Endothelial cell of umbilical vein (primary cell): ENCODE measurements at regions not wholly inside any gene's neighbourhood (a gene's known extent, or its start where the extent isn't known, plus 50 kb on each side); places are given as distances from the start of the nearest gene placed in this dataset.

Experiments used
- BruUV-seq: library from RNA; stranded (reverse); fragments of 400-500 nt; replicated peaks from 2 replicates; lab custom pipeline; 2021; lab: Mats Ljungman, UMichigan
- CTCF ChIA-PET: fragments of 300-600, 350-600 bp; sonication (Branson Sonifier 250); formaldehyde crosslinking; loops from one replicate; lab custom pipeline; 2021; ENCODE audit warnings: antibody characterized with exemption, inconsistent platforms; lab: Charles Lee
- POLR2A ChIA-PET: fragments of 300-600, 350-600 bp; sonication (Branson Sonifier 250); formaldehyde crosslinking; loops from one replicate; lab custom pipeline; 2021; ENCODE audit warnings: antibody characterized with exemption, inconsistent platforms; lab: Charles Lee
- DNase-seq: peaks from one replicate; pipeline ENCODE4 v3.0.0-alpha.2; 2011; ENCODE audit warnings: low read depth, low spot score
- FAIRE-seq: peaks from 2 replicates; lab custom pipeline; 2011; peaks lifted over from hg19 to GRCh38; lab: Jason Lieb, UNC
- H2AFZ ChIP-seq: 2 replicates; pipeline ENCODE4 v1.6.0; 2012; ENCODE audit warnings: low read depth, low read length, control low read depth, inconsistent platforms
- H3K27ac ChIP-seq: 2 replicates; pipeline ENCODE4 v1.5.1; 2011; ENCODE audit warnings: low read depth, mild to moderate bottlenecking, control low read depth, low read length, moderate library complexity; ENCODE audit not compliant: insufficient read depth
- H3K27me3 ChIP-seq, 2 experiments: 2 replicates each; pipeline versions ENCODE4 v1.6.0 to v1.6.1; 2011; ENCODE audit warnings: low read length in 2 of 2, mixed read lengths in 1 of 2; ENCODE audit not compliant: control insufficient read depth in 2 of 2, insufficient read depth in 2 of 2
- H3K36me3 ChIP-seq, 2 experiments: 2 replicates in 1 of 2; 3 replicates in 1 of 2; pipeline ENCODE4 v1.5.1; 2011; ENCODE audit warnings: low read length in 2 of 2, mild to moderate bottlenecking in 1 of 2, moderate library complexity in 1 of 2; ENCODE audit not compliant: control insufficient read depth in 2 of 2, insufficient read depth in 2 of 2; ENCODE audit errors: extremely low read depth in 1 of 2
- H3K4me1 ChIP-seq: 3 replicates; pipeline ENCODE4 v1.5.1; 2011; ENCODE audit warnings: mild to moderate bottlenecking, low read length; ENCODE audit not compliant: control insufficient read depth, insufficient read depth; ENCODE audit errors: extremely low read depth
- H3K4me2 ChIP-seq: 2 replicates; pipeline ENCODE4 v1.6.1; 2011; ENCODE audit warnings: low read length, control low read depth, mixed read lengths; ENCODE audit not compliant: insufficient read depth
- H3K4me3 ChIP-seq, 3 experiments: fragments of 200-600 bp in 1 of 3; sonication (generic), shearing (Covaris generic) in 1 of 3; replicated peaks in 1 of 3; 2 replicates each; pipeline ENCODE4 v1.5.1; 2011 to 2016; ENCODE audit warnings: control low read depth in 3 of 3, low read length in 3 of 3, mild to moderate bottlenecking in 2 of 3, inconsistent platforms in 1 of 3, low read depth in 1 of 3, moderate library complexity in 1 of 3; ENCODE audit not compliant: insufficient read depth in 1 of 3
- H3K79me2 ChIP-seq: 2 replicates; pipeline ENCODE4 v1.6.0; 2012; ENCODE audit warnings: low read length, inconsistent platforms; ENCODE audit not compliant: control insufficient read depth, insufficient read depth
- H3K9ac ChIP-seq: replicated peaks from 2 replicates; pipeline ENCODE3; 2011; ENCODE audit warnings: low read length, control low read depth; ENCODE audit not compliant: insufficient read depth; ENCODE audit errors: extremely low read depth
- H3K9me1 ChIP-seq: replicated peaks from 3 replicates; pipeline ENCODE4 v1.6.0; 2011; ENCODE audit warnings: mild to moderate bottlenecking, low read length; ENCODE audit not compliant: control insufficient read depth, insufficient read depth; ENCODE audit errors: extremely low read depth
- H3K9me3 ChIP-seq: replicated peaks from 2 replicates; pipeline ENCODE4 v1.5.1; 2012; ENCODE audit warnings: low read length, inconsistent platforms; ENCODE audit not compliant: control insufficient read depth, insufficient read depth
- H4K20me1 ChIP-seq: replicated peaks from 2 replicates; pipeline ENCODE3; 2011; ENCODE audit warnings: mild to moderate bottlenecking, low read length; ENCODE audit not compliant: control insufficient read depth, insufficient read depth; ENCODE audit errors: extremely low read depth
- CTCF ChIP-seq, 2 donors: IDR thresholded peaks; 1 replicate in 1 of 2; 2 replicates in 1 of 2; pipeline ENCODE4 v1.5.1; 2011; ENCODE audit warnings: low read length in 2 of 2, mild to moderate bottlenecking in 2 of 2, moderate library complexity in 2 of 2, control low read depth in 1 of 2, inconsistent platforms in 1 of 2, low read depth in 1 of 2; ENCODE audit not compliant: insufficient read depth in 1 of 2; ENCODE audit errors: extremely low read depth in 1 of 2
- EZH2 ChIP-seq: IDR thresholded peaks from 2 replicates; pipeline ENCODE4 v1.6.1; 2012; ENCODE audit warnings: borderline replicate concordance, low read depth, mild to moderate bottlenecking, moderate library complexity, low read length, inconsistent platforms; ENCODE audit not compliant: severe bottlenecking
- FOS ChIP-seq: IDR thresholded peaks from 2 replicates; pipeline ENCODE4 v1.6.1; 2011; ENCODE audit warnings: mild to moderate bottlenecking, low read length, moderate library complexity, borderline replicate concordance; ENCODE audit not compliant: insufficient read depth
- GATA2 ChIP-seq: IDR thresholded peaks from 2 replicates; pipeline ENCODE4 v1.7.0; 2011; ENCODE audit warnings: low read depth, mild to moderate bottlenecking, moderate library complexity, mixed read lengths, low read length; ENCODE audit not compliant: insufficient read length, insufficient read depth
- JUN ChIP-seq: IDR thresholded peaks from 2 replicates; pipeline ENCODE4 v1.6.1; 2011; ENCODE audit warnings: borderline replicate concordance, low read depth; ENCODE audit not compliant: insufficient read length, insufficient read depth
- MYC ChIP-seq: IDR thresholded peaks from one replicate; pipeline ENCODE4 v1.6.1; 2011; ENCODE audit warnings: mild to moderate bottlenecking, low read depth, low read length
- POLR2A ChIP-seq: IDR thresholded peaks from 2 replicates; pipeline ENCODE4 v1.6.1; 2012; ENCODE audit warnings: low read depth, mild to moderate bottlenecking, control low read depth, low read length
- POLR2AphosphoS5 ChIP-seq: IDR thresholded peaks from 2 replicates; pipeline ENCODE4 v1.6.1; 2012; ENCODE audit warnings: low read depth, mild to moderate bottlenecking, control low read depth, low read length, moderate library complexity; ENCODE audit not compliant: insufficient read depth
- dilution Hi-C: fragments of 300-500 bp; cut with MboI; formaldehyde crosslinking; loops from one replicate; pipeline ENCODE4 v1.15.0; 2019; ENCODE audit warnings: low sequenced_read_pairs; ENCODE audit not compliant: extremely low pct_ligation_motif_present
- intact Hi-C: fragments of 100-400 bp; cut with micrococcal nuclease; formaldehyde crosslinking; loops from one replicate; pipeline ENCODE4 v1.10.0; 2022
- TF ChIP-seq, protein P1 (sequence below): IDR thresholded peaks from 2 replicates; pipeline ENCODE4 v1.6.1; 2011; ENCODE audit not compliant: insufficient read depth, insufficient read length

DNA sequence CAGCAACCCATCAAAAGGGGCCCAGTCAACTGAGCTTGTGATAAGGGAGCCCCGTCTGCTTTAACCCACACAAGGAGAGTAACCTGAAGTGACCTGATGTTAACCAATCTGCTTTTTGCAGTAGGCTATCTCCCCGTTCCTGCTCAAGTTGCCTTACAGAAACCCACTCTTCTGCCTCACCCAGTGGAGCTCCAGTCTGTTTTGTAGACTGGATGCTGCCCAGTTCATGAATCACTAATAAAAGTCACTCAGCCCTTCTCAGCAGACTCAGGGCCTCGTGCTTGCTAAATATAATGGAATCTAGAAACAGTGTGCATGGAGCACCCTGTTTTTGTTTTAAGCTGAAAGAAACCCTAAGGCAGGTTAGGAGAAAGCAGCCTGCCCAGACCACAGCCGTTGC lies 312.3 kb downstream of the FBXW7 start:
- no peak for DNase-seq
- no peaks in the 10 kb centered on the region for H3K9me3 ChIP-seq
- H3K27ac ChIP-seq = no peak overlapping the region
- CTCF ChIA-PET = interaction anchor here (0.6 to 1.8 kb wide), 2 partner anchors 16 to 1357 kb away, joined by 3 to 4 read pairs; no protein-coding TSS in a partner anchor
- intact Hi-C loops (no loop called here), dilution Hi-C loops (no loop called here)
- no peaks in the 10 kb centered on the region for H3K9me1 ChIP-seq
- H3K9ac ChIP-seq = no peak overlapping the region
- H4K20me1 ChIP-seq = no peaks in the 10 kb centered on the region
- FAIRE-seq = no peak
- no peaks in the 10 kb centered on the region for H3K79me2 ChIP-seq
- no peaks in the 10 kb centered on the region for H3K36me3 ChIP-seq
- no peak overlapping the region for H3K4me3 ChIP-seq
- no peak overlapping the region for H3K4me2 ChIP-seq
- no peaks in the 10 kb centered on the region for H3K27me3 ChIP-seq
- TF ChIP-seq, protein P1, sequence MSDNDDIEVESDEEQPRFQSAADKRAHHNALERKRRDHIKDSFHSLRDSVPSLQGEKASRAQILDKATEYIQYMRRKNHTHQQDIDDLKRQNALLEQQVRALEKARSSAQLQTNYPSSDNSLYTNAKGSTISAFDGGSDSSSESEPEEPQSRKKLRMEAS = no peak
- no peak for TF ChIP-seq JUN
- TF ChIP-seq CTCF (IDR thresholded peaks at IDR 0.05; ENCODE audit: extremely low read depth in 1 of 2, insufficient read depth in 1 of 2, low read depth in 1 of 2, low read length in 2 of 2) = no peak
- TF ChIP-seq FOS = no peak
- TF ChIP-seq GATA2 = no peak
- no peak for TF ChIP-seq POLR2A
- TF ChIP-seq POLR2AphosphoS5 = no peak
- no peak for TF ChIP-seq EZH2
- no peak for TF ChIP-seq MYC
- no TSS peak for BruUV-seq
- H3K4me1 ChIP-seq = no peaks in the 10 kb centered on the region
- H2AFZ ChIP-seq = no peak overlapping the region
- POLR2A ChIA-PET = no interaction called here
